ENCODE measurements at regions not wholly inside any gene's neighbourhood (a gene's known extent, or its start where the extent isn't known, plus 50 kb on each side); places are given as distances from the start of the nearest gene placed in this dataset.

DNA sequence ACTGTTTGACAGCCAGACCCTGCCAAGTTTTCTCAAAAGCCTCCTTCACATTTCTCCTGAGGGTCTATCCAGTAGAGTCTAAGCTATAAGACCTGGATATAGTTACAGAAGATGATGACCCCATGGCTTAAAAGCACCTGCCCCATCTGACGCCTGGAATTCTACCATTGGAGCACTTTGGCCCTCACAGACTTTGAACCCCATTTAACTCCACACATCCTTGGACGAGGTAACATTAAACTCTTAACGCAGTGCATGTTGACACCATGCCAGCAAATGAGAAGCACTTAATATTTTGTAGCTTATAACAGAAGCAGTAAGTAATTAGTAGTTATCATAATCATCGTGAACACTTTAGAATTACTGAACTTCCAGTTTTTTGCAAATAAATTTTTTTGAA, 61.9 kb upstream of the SMNDC1 start:
- no peak overlapping the region for H3K27ac ChIP-seq
- 92 to 95% methylated on average over 4 of the region's 4 CpGs for WGBS, 2 donors
- H3K4me3 ChIP-seq (replicated peaks in 1 of 3), result no peak overlapping the region
- no peaks in the 10 kb centered on the region for H3K36me3 ChIP-seq
- intact Hi-C loops (cut with DNase I), result no loop called here
- no peaks in the 10 kb centered on the region for H3K27me3 ChIP-seq
- H3K4me1 ChIP-seq, result no peaks in the 10 kb centered on the region
- no peaks in the 10 kb centered on the region for H3K9me3 ChIP-seq
- no peak for DNase-seq
- TF ChIP-seq POLR2A (IDR thresholded peaks at IDR 0.05), result no peak
- TF ChIP-seq, protein P1, sequence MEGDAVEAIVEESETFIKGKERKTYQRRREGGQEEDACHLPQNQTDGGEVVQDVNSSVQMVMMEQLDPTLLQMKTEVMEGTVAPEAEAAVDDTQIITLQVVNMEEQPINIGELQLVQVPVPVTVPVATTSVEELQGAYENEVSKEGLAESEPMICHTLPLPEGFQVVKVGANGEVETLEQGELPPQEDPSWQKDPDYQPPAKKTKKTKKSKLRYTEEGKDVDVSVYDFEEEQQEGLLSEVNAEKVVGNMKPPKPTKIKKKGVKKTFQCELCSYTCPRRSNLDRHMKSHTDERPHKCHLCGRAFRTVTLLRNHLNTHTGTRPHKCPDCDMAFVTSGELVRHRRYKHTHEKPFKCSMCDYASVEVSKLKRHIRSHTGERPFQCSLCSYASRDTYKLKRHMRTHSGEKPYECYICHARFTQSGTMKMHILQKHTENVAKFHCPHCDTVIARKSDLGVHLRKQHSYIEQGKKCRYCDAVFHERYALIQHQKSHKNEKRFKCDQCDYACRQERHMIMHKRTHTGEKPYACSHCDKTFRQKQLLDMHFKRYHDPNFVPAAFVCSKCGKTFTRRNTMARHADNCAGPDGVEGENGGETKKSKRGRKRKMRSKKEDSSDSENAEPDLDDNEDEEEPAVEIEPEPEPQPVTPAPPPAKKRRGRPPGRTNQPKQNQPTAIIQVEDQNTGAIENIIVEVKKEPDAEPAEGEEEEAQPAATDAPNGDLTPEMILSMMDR (IDR thresholded peaks at IDR 0.05), result no peak

DNA sequence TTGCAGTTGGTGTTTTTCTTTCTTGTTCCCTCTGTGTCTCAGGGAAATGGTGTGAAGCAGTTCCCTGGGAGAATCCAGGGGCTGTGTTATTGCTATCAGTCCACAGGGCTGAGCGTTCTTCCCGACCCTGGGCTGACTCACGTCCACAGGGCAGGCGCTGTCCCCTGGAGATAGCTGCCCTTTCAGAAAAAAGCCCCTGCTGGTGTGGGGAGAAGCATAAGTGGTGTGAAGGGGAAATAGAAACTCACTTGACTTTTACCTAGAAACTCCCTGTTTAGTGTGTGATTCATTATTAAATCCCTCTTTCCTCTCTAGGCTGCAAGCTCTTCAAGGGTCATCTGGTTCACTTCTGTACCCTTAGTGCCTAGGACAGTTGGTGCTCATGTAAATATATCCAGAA, 63.3 kb upstream of the SMNDC1 start:
- Histone ChIP-seq H3K36me3 (no peaks in the 10 kb centered on the region), H3K9me3 (no peaks in the 10 kb centered on the region), H3K4me3 (replicated peaks in 1 of 3) (no peak overlapping the region), H3K4me1 (no peaks in the 10 kb centered on the region), H3K27me3 (no peaks in the 10 kb centered on the region), H3K27ac (no peak overlapping the region)
- DNase-seq, result no peak
- no peak for TF ChIP-seq POLR2A (IDR thresholded peaks at IDR 0.05)
- TF ChIP-seq, protein P1 (IDR thresholded peaks at IDR 0.05), result no peak
- intact Hi-C loops (cut with DNase I), result no loop called here
- WGBS, 2 donors, result 63 to 64% methylated on average over 4 of the region's 4 CpGs

DNA sequence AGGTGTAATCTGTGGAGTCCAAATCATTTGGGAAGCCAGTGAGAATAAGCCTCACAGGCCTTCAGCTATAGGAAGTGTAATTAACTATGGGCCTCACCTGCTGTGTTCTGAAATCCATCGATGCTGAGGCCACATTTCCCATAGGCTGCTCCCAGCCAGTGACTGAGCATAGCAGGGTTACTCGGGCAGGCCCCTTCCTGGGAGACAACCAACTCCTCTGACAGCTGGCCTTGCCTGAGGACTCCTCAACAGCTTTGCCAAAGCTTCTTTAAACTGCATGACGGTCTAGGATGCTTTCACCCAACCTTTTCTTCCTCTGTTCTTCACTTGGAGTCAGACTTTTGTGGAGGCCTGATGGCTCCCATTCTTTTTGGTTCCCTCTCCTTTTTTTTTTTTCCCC, 63.8 kb upstream of the SMNDC1 start:
- intact Hi-C loops (cut with DNase I), result no loop called here
- Histone ChIP-seq H3K9me3 (no peaks in the 10 kb centered on the region), H3K4me1 (no peaks in the 10 kb centered on the region), H3K27me3 (no peaks in the 10 kb centered on the region), H3K27ac (no peak overlapping the region), H3K4me3 (replicated peaks in 1 of 3) (no peak overlapping the region), H3K36me3 (no peaks in the 10 kb centered on the region)
- no peak for DNase-seq
- WGBS, 2 donors, result 57 to 62% methylated on average over 3 of the region's 3 CpGs
- TF ChIP-seq, protein P1 (IDR thresholded peaks at IDR 0.05), result no peak
- no peak for TF ChIP-seq POLR2A (IDR thresholded peaks at IDR 0.05)

DNA sequence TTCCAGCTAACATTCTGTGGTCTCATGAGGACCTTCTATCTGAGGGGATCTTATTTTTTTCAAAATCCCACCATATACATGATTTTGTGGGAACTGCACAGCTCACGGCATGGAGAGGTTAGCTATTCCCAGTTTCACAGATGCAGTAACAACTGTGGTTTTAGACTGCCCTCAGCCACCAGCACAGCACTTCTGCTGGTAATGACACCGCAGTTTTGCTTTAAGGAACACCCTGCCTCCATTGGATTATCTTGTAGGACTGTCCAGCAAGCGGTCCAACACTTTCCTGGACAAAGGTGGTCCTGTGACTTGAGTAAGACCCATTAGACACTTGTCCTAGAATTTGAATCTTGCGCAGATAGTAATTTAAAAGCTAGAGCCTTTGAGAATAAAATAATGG, 65.3 kb upstream of the SMNDC1 start:
- WGBS, 2 donors, result 90 to 91% methylated on average over 4 of the region's 4 CpGs
- intact Hi-C loops (cut with DNase I), result no loop called here
- Histone ChIP-seq H3K4me1 (no peaks in the 10 kb centered on the region), H3K4me3 (replicated peaks in 1 of 3) (no peak overlapping the region), H3K27me3 (no peaks in the 10 kb centered on the region), H3K36me3 (no peaks in the 10 kb centered on the region), H3K9me3 (no peaks in the 10 kb centered on the region), H3K27ac (no peak overlapping the region)
- no peak for DNase-seq
- TF ChIP-seq, protein P1 (IDR thresholded peaks at IDR 0.05), result no peak
- TF ChIP-seq POLR2A (IDR thresholded peaks at IDR 0.05), result no peak

DNA sequence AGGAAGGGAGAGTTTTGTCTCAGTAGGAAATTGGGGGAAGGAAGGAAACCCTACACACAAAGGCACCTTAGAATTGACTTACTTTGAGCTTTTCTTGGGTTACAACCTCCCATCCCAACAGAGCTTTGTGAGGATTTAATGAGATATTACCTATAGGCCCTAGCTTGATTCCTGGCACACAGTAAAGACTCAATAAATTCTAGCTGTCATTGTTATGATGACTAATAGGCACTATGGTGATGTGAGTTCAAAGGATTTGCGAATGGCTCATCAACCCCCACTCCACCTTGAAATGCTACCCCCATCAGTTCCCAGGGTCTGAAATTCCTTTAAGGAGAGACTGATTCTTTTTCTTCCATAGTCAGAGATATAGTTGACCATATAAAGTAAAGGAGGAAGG, 67.9 kb upstream of the SMNDC1 start:
- Histone ChIP-seq H3K4me1 (peaks cover 0 to 6% of the 10 kb centered on the region in 2 donors), H3K27ac (no peak overlapping the region), H3K9me3 (no peaks in the 10 kb centered on the region), H3K36me3 (no peaks in the 10 kb centered on the region), H3K4me3 (replicated peaks in 1 of 3) (no peak overlapping the region), H3K27me3 (no peaks in the 10 kb centered on the region)
- TF ChIP-seq, protein P1 (IDR thresholded peaks at IDR 0.05), result no peak
- no peak for TF ChIP-seq POLR2A (IDR thresholded peaks at IDR 0.05)
- WGBS, 2 donors, result 82 to 89% methylated on average over 1 of the region's 1 CpG
- intact Hi-C loops (cut with DNase I), result no loop called here
- DNase-seq, result no peak

All from thyroid gland (tissue), 4 donors.